Chondrocyte (in vitro differentiated cells): ENCODE measurements at regions not wholly inside any gene's neighbourhood (a gene's known extent, or its start where the extent isn't known, plus 50 kb on each side); places are given as distances from the start of the nearest gene placed in this dataset.

Experiments used
- DNase-seq: peaks from one replicate; pipeline ENCODE4 v3.0.0; 2021; ENCODE audit warnings: mixed read lengths, low spot score
- H3K27ac Mint-ChIP-seq: one replicate; pipeline ENCODE4 v1.8.0; 2021; ENCODE audit warnings: mild to moderate bottlenecking, moderate library complexity, mixed read lengths; ENCODE audit not compliant: unreplicated experiment
- H3K27me3 Mint-ChIP-seq: 2 replicates; pipeline ENCODE4 v1.8.0; 2021; ENCODE audit warnings: low read depth, mixed read lengths
- H3K36me3 Mint-ChIP-seq: 2 replicates; pipeline ENCODE4 v1.8.0; 2021; ENCODE audit warnings: low read depth, mixed read lengths
- H3K4me1 Mint-ChIP-seq: 2 replicates; pipeline ENCODE4 v1.8.0; 2021; ENCODE audit warnings: low read depth, mild to moderate bottlenecking, mixed read lengths
- H3K4me3 Mint-ChIP-seq: one replicate; pipeline ENCODE4 v1.8.0; 2021; ENCODE audit warnings: mild to moderate bottlenecking, moderate library complexity, mixed read lengths; ENCODE audit not compliant: unreplicated experiment
- H3K9me3 Mint-ChIP-seq: 2 replicates; pipeline ENCODE4 v1.8.0; 2021; ENCODE audit warnings: low read depth, mixed read lengths
- TF ChIP-seq, protein P1 (sequence below): fragments of 200-600 bp; sonication (generic); IDR thresholded peaks from 2 replicates; pipeline ENCODE4 v1.5.0; 2021; ENCODE audit warnings: antibody characterized with exemption, mild to moderate bottlenecking, moderate library complexity

DNA sequence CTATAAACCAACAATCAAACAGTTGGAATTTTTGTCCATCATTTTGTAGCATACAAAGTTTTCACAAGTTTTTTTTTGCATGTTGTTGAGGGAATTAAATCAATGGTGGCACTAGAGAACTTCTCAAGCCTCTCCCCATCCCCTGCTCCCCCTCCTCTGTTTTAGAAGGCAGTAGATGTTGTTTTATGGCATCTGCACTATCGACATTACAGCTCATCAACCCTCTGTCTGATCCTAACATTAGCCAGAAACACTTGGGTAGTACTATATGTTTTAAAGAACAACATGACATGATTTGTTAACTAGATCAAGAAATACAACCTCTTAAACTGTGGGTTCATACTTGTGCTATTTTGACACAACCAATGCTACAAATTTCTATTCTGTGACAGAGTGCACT, 306.5 kb upstream of the NR5A2 start:
- Mint-ChIP-seq H3K36me3 (no peaks in the 10 kb centered on the region), H3K4me3 (no peak overlapping the region), H3K27me3 (peaks cover 22% of the 10 kb centered on the region), H3K27ac (no peak overlapping the region), H3K9me3 (no peaks in the 10 kb centered on the region), H3K4me1 (no peaks in the 10 kb centered on the region)
- no peak for DNase-seq
- TF ChIP-seq, protein P1, sequence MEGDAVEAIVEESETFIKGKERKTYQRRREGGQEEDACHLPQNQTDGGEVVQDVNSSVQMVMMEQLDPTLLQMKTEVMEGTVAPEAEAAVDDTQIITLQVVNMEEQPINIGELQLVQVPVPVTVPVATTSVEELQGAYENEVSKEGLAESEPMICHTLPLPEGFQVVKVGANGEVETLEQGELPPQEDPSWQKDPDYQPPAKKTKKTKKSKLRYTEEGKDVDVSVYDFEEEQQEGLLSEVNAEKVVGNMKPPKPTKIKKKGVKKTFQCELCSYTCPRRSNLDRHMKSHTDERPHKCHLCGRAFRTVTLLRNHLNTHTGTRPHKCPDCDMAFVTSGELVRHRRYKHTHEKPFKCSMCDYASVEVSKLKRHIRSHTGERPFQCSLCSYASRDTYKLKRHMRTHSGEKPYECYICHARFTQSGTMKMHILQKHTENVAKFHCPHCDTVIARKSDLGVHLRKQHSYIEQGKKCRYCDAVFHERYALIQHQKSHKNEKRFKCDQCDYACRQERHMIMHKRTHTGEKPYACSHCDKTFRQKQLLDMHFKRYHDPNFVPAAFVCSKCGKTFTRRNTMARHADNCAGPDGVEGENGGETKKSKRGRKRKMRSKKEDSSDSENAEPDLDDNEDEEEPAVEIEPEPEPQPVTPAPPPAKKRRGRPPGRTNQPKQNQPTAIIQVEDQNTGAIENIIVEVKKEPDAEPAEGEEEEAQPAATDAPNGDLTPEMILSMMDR: no peak

DNA sequence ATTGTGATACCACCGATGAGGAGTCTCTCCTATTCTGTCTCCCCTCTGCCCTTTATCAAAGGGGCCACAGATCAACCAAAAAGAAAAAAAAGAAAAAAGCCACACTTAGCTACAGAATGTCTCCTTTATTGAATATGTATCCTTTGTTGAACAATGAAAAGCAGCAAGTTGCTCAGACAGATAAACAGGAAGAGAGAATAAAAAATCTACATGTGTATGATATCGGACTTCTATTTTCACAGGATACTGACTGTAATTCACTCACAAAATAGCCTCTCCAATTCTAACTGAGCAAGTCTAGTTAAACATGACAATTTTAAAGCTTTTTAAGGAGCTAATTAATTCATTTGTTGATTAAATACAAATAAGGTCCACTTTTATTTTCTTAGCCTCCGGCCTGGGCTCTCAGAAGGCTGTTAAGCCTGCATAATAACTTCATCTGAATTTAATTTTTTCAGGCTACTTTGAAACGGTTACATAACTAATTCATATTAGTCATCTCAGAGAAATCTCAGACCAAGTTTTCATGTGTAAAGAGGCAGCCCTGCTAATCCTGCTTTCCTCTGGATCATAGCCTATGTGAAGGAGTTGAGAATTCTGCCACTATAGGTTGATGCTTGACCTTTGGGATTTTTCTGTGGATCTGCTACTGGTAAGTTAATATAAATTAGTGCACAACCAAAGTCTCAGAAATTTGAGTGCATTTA, 304.1 kb upstream of the NR5A2 start:
- Mint-ChIP-seq H3K27ac (no peak overlapping the region), H3K4me1 (no peaks in the 10 kb centered on the region), H3K9me3 (no peaks in the 10 kb centered on the region), H3K27me3 (peaks cover 22% of the 10 kb centered on the region), H3K4me3 (no peak overlapping the region), H3K36me3 (no peaks in the 10 kb centered on the region)
- TF ChIP-seq, protein P1: no peak
- no peak for DNase-seq

DNA sequence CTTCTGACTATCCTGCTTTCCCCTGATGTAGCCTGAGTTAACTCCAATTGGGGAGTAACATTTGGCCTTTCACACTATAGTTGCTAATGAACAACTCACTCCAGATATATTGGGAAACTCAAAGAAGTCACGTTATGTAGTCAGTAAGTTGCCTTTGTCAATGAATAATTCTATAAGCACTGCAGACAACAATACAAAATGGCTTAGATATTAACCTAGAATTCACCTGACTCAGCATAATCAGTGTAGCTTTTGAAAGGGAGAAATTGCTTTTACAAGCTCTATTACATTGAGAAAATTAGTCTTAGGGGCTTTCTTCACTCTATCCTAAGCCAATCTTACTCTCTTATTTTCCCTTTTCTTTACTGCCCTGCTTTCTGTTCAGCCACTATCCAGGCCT, 303.5 kb upstream of the NR5A2 start:
- H3K9me3 Mint-ChIP-seq: no peaks in the 10 kb centered on the region
- no peaks in the 10 kb centered on the region for H3K36me3 Mint-ChIP-seq
- peaks cover 19% of the 10 kb centered on the region for H3K27me3 Mint-ChIP-seq
- H3K4me3 Mint-ChIP-seq: no peak overlapping the region
- no peak overlapping the region for H3K27ac Mint-ChIP-seq
- DNase-seq: no peak
- no peaks in the 10 kb centered on the region for H3K4me1 Mint-ChIP-seq
- TF ChIP-seq, protein P1: no peak

DNA sequence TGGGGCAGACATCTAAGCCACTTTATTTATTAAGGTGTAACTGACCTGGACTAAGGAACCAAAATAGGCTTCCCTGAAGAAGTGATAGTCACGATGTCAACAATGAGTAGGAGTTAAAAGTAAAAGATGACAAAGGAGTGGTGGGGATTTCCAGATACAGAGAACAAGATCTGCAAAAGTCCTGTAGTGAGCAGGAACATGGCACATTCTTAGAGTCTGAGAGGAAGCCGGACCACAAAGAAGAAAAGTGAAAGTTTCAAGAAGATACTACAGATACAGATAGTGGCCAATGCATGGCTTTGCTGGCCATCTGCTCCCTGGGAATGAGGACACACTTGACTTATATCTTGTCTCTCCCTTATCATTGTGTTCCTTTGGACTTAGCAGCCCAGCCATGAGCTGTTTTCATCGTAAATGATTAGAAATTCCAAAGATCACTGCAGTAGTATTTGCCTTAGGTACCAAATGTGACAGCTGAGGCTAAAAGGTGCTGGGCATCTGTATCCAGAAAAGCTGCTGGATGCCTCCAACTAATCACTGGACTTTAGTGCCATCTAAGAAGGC, 302.4 kb upstream of the NR5A2 start:
- Mint-ChIP-seq H3K4me3 (no peak overlapping the region), H3K4me1 (no peaks in the 10 kb centered on the region), H3K27me3 (peaks cover 21% of the 10 kb centered on the region), H3K36me3 (no peaks in the 10 kb centered on the region), H3K27ac (no peak overlapping the region), H3K9me3 (no peaks in the 10 kb centered on the region)
- DNase-seq: no peak
- TF ChIP-seq, protein P1: no peak

DNA sequence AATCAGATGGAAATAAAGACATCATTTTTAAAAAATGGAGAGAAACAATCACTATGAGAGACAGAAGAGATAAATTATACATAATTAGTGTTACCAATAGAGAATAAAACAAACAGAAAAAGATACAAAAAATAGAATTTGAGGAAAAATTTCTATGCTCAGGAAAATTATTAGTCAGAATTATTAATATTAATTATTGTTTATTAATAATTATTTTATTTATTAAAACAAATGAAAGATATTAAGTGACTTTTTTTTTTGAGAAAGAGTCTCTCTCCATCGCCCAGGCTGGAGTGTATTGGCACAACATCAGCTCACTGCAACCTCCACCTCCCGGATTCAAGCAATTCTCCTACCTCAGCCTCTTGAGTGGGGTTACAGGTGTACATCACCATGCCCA, 299.8 kb upstream of the NR5A2 start:
- H3K27ac Mint-ChIP-seq: no peak overlapping the region
- DNase-seq: no peak
- no peaks in the 10 kb centered on the region for H3K4me1 Mint-ChIP-seq
- H3K4me3 Mint-ChIP-seq: no peak overlapping the region
- TF ChIP-seq, protein P1: no peak
- H3K27me3 Mint-ChIP-seq: peaks cover 11% of the 10 kb centered on the region
- H3K36me3 Mint-ChIP-seq: no peaks in the 10 kb centered on the region
- no peaks in the 10 kb centered on the region for H3K9me3 Mint-ChIP-seq
